SK-N-SH treated with all-trans-retinoic acid at 6 μM for 48 hours (cell line): ENCODE measurements at regions not wholly inside any gene's neighbourhood (a gene's known extent, or its start where the extent isn't known, plus 50 kb on each side); places are given as distances from the start of the nearest gene placed in this dataset.

Experiments used
- ATAC-seq: fragments of 200-7000 bp; cut with Tn5 transposase; 3 replicates; pipeline ENCODE4 v1.9.1; 2020; ENCODE audit warnings: mild to moderate bottlenecking, moderate library complexity
- ARNTL ChIP-seq: fragments of 450-650 bp; formaldehyde crosslinking; IDR thresholded peaks from 2 replicates; pipeline ENCODE4 v1.5.0; 2020; ENCODE audit warnings: low read depth, mild to moderate bottlenecking, moderate library complexity, borderline replicate concordance
- BACH2 ChIP-seq: fragments of 250-450 bp; sonication (Bioruptor Pico); IDR thresholded peaks from 2 replicates; pipeline ENCODE4 v1.9.0; 2021; ENCODE audit warnings: mild to moderate bottlenecking, borderline replicate concordance
- CSDC2 ChIP-seq: fragments of 250-450 bp; sonication (Bioruptor Pico); IDR thresholded peaks from 2 replicates; pipeline ENCODE4 v1.5.0; 2020; ENCODE audit warnings: mild to moderate bottlenecking, moderate library complexity
- ESRRG ChIP-seq: fragments of 250-450 bp; sonication (Bioruptor Pico); IDR thresholded peaks from 2 replicates; pipeline ENCODE4 v1.6.1; 2021; ENCODE audit warnings: mild to moderate bottlenecking
- GLIS3 ChIP-seq: fragments of 250-450 bp; sonication (Bioruptor Pico); IDR thresholded peaks from 2 replicates; pipeline ENCODE4 v1.5.0; 2020; ENCODE audit warnings: mild to moderate bottlenecking, moderate library complexity
- ISL1 ChIP-seq: fragments of 250-450 bp; sonication (Bioruptor Pico); IDR thresholded peaks from 2 replicates; pipeline ENCODE4 v2.1.2; 2022; ENCODE audit warnings: mild to moderate bottlenecking, moderate library complexity
- OSR1 ChIP-seq: fragments of 250-450 bp; sonication (Bioruptor Pico); IDR thresholded peaks from 2 replicates; pipeline ENCODE4 v1.8.0; 2022; ENCODE audit warnings: moderate library complexity, mild to moderate bottlenecking, inconsistent platforms
- PPARA ChIP-seq: fragments of 250-450 bp; sonication (Bioruptor Pico); IDR thresholded peaks from 2 replicates; pipeline ENCODE4 v1.5.0; 2020; ENCODE audit warnings: mild to moderate bottlenecking, borderline replicate concordance
- RARB ChIP-seq: fragments of 250-450 bp; sonication (Bioruptor Pico); IDR thresholded peaks from 2 replicates; pipeline ENCODE4 v1.8.0; 2021; ENCODE audit warnings: mild to moderate bottlenecking, moderate library complexity
- SNAI2 ChIP-seq: fragments of 250-450 bp; sonication (Bioruptor Pico); IDR thresholded peaks from 2 replicates; pipeline ENCODE4 v1.5.0; 2020; ENCODE audit warnings: mild to moderate bottlenecking, moderate library complexity
- TCF4 ChIP-seq: fragments of 250-450 bp; sonication (Bioruptor Pico); IDR thresholded peaks from 2 replicates; pipeline ENCODE4 v1.8.0; 2021; ENCODE audit warnings: mild to moderate bottlenecking, moderate library complexity, borderline replicate concordance
- TOX ChIP-seq: fragments of 250-450 bp; sonication (Bioruptor Pico); IDR thresholded peaks from 2 replicates; pipeline ENCODE4 v1.8.0; 2021; ENCODE audit warnings: mild to moderate bottlenecking, moderate library complexity, borderline replicate concordance
- ZC3H10 ChIP-seq: fragments of 250-450 bp; sonication (Bioruptor Pico); IDR thresholded peaks from 2 replicates; pipeline ENCODE4 v1.5.1; 2021; ENCODE audit warnings: mild to moderate bottlenecking, moderate library complexity
- ZFP3 ChIP-seq: fragments of 250-450 bp; sonication (Bioruptor Pico); IDR thresholded peaks from 2 replicates; pipeline ENCODE4 v1.5.0; 2020; ENCODE audit warnings: mild to moderate bottlenecking, moderate library complexity
- ZFP30 ChIP-seq: fragments of 450-650 bp; formaldehyde crosslinking; IDR thresholded peaks from 2 replicates; pipeline ENCODE4 v1.5.0; 2022; ENCODE audit warnings: mild to moderate bottlenecking, moderate library complexity
- ZNF565 ChIP-seq: fragments of 450-650 bp; formaldehyde crosslinking; conservative IDR thresholded peaks from 2 replicates; pipeline ENCODE4 v1.5.0; 2020; ENCODE audit warnings: low read depth, mild to moderate bottlenecking, moderate library complexity
- ZNF70 ChIP-seq: fragments of 450-650 bp; formaldehyde crosslinking; IDR thresholded peaks from 2 replicates; pipeline ENCODE4 v1.5.0; 2020; ENCODE audit warnings: mild to moderate bottlenecking, moderate library complexity
- ZNF8 ChIP-seq: fragments of 450-650 bp; formaldehyde crosslinking; IDR thresholded peaks from 2 replicates; pipeline ENCODE4 v1.5.0; 2020; ENCODE audit warnings: mild to moderate bottlenecking, moderate library complexity
- TF ChIP-seq, protein P1 (sequence below): fragments of 250-450 bp; sonication (Bioruptor Pico); IDR thresholded peaks from 2 replicates; pipeline ENCODE4 v1.8.0; 2020; ENCODE audit warnings: mild to moderate bottlenecking, moderate library complexity, borderline replicate concordance
- TF ChIP-seq, protein P2 (sequence below): fragments of 250-450 bp; sonication (Bioruptor Pico); IDR thresholded peaks from 2 replicates; pipeline ENCODE4 v1.5.1; 2020; ENCODE audit warnings: low read depth, mild to moderate bottlenecking, moderate library complexity
- TF ChIP-seq, protein P3 (sequence below): fragments of 250-450 bp; sonication (Bioruptor Pico); IDR thresholded peaks from 2 replicates; pipeline ENCODE4 v1.5.0; 2020; ENCODE audit warnings: mild to moderate bottlenecking, moderate library complexity
- TF ChIP-seq, protein P4 (sequence below): fragments of 250-450 bp; sonication (Bioruptor Pico); IDR thresholded peaks from 2 replicates; pipeline ENCODE4 v1.5.1; 2021; ENCODE audit warnings: mild to moderate bottlenecking, moderate library complexity

DNA sequence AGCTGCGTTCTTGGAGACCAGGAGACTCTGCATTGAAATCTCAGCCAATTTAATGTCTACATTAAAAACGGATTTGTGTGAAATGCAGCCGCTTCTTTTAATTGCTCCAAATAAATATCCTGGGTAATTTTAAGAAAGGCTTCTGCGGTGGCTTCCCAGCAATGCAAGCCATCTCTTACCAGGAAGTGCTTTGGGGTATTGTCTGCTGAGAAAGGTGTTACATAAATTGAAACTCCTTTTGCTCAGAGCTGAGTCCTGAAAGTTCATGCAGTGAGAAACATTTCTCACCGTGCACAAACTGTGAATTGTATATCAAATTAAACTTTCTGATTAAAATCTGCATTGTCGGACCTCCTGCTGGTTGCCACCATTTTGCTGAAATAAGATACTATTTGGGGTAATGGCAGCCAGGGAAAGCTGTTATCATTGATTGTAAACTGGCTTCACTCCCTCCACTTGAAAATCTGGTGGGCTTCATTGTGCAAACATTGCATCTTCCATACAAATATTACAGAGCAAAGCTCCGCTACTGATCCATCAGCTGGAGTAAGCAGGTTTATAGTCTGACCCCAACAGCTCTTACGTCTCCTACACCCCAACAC lies 59.5 kb downstream of the ZIC5 start:
- ATAC-seq, result no peak
- no peak for TF ChIP-seq ISL1 (CRISPR knock-in tag)
- TF ChIP-seq CSDC2 (CRISPR knock-in tag), result no peak
- TF ChIP-seq SNAI2 (CRISPR knock-in tag), result no peak
- TF ChIP-seq ARNTL (CRISPR knock-in tag), result no peak
- no peak for TF ChIP-seq BACH2
- TF ChIP-seq, all 23 proteins: peak for 0

DNA sequence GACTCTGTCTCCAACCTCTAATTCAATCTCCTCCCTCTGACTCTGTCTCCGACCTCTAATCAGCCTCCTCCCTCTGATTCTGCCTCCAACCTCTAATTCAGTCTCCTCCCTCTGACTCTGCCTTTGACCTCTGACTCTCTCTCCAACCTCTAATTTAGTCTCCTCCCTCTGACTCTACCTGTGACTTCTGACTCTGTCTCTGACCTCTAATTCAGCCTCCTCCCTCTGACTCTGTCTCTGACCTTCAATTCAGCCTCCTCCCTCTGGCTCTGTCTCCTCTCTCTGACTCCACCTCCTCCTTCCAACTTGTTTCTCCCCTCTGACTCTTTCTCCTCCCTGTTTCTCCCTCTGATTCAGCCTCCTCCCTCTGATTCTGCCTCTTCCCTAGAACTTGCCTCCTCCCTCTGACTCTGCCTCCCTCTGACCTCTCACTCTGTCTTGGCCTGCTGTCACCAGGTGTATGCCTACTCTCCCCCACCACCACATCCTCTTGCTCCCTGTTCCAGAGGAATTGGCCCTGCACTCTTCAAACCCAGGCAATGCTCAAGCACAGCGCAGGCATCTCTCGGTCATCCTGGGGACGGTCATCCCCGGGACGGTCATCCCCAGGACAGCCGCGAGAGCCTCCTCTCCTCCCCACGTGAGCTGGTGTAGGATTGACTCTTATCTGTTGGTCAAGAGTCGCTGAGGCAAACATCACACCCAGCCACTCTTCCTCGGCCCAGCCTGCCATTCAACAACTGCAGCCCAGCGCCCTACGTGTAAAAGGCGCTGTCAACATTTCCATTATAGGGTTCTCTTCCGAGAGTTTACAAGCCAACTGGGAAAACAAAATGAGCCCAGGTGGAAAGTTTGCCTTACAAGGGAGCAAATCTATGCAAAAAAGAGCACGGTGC lies 60.2 kb downstream of the ZIC5 start:
- ATAC-seq, result no peak
- no peak for TF ChIP-seq ZNF565 (CRISPR knock-in tag)
- TF ChIP-seq CSDC2 (CRISPR knock-in tag), result no peak
- no peak for TF ChIP-seq OSR1 (CRISPR knock-in tag)
- TF ChIP-seq RARB, result no peak
- TF ChIP-seq, protein P1, sequence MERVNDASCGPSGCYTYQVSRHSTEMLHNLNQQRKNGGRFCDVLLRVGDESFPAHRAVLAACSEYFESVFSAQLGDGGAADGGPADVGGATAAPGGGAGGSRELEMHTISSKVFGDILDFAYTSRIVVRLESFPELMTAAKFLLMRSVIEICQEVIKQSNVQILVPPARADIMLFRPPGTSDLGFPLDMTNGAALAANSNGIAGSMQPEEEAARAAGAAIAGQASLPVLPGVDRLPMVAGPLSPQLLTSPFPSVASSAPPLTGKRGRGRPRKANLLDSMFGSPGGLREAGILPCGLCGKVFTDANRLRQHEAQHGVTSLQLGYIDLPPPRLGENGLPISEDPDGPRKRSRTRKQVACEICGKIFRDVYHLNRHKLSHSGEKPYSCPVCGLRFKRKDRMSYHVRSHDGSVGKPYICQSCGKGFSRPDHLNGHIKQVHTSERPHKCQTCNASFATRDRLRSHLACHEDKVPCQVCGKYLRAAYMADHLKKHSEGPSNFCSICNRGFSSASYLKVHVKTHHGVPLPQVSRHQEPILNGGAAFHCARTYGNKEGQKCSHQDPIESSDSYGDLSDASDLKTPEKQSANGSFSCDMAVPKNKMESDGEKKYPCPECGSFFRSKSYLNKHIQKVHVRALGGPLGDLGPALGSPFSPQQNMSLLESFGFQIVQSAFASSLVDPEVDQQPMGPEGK (CRISPR knock-in tag), result no peak
- no peak for TF ChIP-seq ZFP30 (CRISPR knock-in tag)
- TF ChIP-seq GLIS3 (CRISPR knock-in tag), result no peak
- TF ChIP-seq, protein P2, sequence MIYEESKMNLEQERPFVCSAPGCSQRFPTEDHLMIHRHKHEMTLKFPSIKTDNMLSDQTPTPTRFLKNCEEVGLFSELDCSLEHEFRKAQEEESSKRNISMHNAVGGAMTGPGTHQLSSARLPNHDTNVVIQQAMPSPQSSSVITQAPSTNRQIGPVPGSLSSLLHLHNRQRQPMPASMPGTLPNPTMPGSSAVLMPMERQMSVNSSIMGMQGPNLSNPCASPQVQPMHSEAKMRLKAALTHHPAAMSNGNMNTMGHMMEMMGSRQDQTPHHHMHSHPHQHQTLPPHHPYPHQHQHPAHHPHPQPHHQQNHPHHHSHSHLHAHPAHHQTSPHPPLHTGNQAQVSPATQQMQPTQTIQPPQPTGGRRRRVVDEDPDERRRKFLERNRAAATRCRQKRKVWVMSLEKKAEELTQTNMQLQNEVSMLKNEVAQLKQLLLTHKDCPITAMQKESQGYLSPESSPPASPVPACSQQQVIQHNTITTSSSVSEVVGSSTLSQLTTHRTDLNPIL (CRISPR knock-in tag), result no peak
- no peak for TF ChIP-seq ZC3H10 (CRISPR knock-in tag)
- TF ChIP-seq ZFP3 (CRISPR knock-in tag), result no peak
- TF ChIP-seq TCF4, result no peak
- no peak for TF ChIP-seq ZNF8
- no peak for TF ChIP-seq ARNTL (CRISPR knock-in tag)

DNA sequence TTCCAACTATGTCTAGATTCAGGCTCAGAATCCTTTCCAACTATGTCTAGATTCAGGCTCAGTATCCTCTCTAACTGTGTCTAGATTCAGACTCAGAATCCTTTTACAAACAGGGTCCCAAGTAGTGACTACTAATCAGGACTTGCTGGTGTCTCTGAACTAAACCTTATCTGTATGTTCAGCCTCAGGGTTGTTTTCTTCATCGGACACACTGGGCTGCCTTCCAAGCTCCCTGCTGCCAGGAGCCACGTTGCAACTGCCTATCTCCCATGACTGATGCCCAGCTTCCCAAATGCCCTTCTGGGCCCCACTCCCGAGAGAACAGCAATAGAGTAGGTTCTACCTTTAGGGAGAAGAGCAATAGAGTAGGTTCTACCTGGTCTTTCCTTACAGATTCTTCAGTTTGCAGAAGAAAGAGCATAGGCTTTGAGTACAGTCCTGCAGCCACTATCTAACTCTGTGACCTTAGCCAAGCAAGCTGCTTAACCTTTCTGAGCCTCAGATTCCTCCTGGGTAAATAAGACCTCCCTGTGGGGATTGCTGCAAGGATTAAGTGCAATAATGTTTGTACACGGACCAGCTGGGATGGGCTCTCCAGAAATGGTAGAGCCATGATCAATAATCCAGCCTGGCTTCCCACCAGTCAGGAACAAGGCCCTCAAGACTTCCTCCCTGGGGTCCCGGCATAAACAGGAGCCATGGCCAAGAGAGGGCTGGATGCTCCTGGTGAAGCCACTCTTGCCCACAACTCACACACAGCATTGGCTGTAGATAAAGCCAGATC lies 61.5 kb downstream of the ZIC5 start:
- no peak; the same call in 2 of the 3 replicates for ATAC-seq
- TF ChIP-seq, protein P3, sequence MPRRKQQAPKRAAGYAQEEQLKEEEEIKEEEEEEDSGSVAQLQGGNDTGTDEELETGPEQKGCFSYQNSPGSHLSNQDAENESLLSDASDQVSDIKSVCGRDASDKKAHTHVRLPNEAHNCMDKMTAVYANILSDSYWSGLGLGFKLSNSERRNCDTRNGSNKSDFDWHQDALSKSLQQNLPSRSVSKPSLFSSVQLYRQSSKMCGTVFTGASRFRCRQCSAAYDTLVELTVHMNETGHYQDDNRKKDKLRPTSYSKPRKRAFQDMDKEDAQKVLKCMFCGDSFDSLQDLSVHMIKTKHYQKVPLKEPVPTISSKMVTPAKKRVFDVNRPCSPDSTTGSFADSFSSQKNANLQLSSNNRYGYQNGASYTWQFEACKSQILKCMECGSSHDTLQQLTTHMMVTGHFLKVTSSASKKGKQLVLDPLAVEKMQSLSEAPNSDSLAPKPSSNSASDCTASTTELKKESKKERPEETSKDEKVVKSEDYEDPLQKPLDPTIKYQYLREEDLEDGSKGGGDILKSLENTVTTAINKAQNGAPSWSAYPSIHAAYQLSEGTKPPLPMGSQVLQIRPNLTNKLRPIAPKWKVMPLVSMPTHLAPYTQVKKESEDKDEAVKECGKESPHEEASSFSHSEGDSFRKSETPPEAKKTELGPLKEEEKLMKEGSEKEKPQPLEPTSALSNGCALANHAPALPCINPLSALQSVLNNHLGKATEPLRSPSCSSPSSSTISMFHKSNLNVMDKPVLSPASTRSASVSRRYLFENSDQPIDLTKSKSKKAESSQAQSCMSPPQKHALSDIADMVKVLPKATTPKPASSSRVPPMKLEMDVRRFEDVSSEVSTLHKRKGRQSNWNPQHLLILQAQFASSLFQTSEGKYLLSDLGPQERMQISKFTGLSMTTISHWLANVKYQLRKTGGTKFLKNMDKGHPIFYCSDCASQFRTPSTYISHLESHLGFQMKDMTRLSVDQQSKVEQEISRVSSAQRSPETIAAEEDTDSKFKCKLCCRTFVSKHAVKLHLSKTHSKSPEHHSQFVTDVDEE, result no peak
- TF ChIP-seq TCF4, result no peak
- no peak for TF ChIP-seq ZNF70 (CRISPR knock-in tag)
- no peak for TF ChIP-seq OSR1 (CRISPR knock-in tag)
- TF ChIP-seq, all 23 proteins: peak for 0

DNA sequence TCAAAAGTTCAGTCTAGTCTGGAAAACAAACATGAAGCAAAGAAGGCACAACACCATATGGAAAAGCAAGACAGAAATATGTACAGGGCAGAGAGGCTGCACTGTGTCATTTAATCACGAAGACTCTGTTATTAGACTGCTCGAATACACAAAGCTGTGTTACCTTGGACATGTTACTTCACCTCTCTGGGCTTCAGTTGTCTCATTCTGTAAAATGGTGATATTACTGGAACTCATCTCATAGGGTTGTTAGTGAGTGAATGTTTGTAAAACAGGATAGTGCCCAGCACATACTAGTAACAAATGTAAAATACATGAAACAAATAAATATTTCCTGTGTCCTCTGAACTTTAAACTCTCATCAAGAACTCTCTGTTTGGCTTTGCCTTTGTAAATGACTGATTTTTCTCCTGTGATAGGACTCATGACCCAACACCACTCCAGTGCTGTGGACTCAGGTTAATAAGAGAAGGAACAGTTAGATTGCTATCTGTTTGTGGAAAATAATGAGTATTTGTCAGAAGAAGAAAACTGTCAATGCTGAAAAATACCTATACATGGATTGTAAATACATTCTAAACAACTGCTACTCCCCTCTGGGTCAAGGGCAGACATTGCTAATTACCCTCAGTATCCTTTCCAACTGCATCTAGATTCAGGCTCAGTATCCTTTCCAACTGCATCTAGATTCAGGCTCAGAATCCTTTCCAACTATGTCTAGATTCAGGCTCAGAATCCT lies 62.3 kb downstream of the ZIC5 start:
- no peak for ATAC-seq
- TF ChIP-seq TOX (CRISPR knock-in tag), result no peak
- no peak for TF ChIP-seq ZNF70 (CRISPR knock-in tag)
- TF ChIP-seq ZFP3 (CRISPR knock-in tag), result no peak
- TF ChIP-seq RARB, result no peak
- TF ChIP-seq GLIS3 (CRISPR knock-in tag), result no peak
- TF ChIP-seq TCF4, result no peak
- TF ChIP-seq ESRRG, result no peak
- no peak for TF ChIP-seq ZNF8
- no peak for TF ChIP-seq ZNF565 (CRISPR knock-in tag)
- no peak for TF ChIP-seq ISL1 (CRISPR knock-in tag)
- TF ChIP-seq, protein P4, sequence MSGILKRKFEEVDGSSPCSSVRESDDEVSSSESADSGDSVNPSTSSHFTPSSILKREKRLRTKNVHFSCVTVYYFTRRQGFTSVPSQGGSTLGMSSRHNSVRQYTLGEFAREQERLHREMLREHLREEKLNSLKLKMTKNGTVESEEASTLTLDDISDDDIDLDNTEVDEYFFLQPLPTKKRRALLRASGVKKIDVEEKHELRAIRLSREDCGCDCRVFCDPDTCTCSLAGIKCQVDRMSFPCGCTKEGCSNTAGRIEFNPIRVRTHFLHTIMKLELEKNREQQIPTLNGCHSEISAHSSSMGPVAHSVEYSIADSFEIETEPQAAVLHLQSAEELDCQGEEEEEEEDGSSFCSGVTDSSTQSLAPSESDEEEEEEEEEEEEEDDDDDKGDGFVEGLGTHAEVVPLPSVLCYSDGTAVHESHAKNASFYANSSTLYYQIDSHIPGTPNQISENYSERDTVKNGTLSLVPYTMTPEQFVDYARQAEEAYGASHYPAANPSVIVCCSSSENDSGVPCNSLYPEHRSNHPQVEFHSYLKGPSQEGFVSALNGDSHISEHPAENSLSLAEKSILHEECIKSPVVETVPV (CRISPR knock-in tag), result no peak
- TF ChIP-seq PPARA (CRISPR knock-in tag), result no peak
- TF ChIP-seq BACH2, result no peak
- no peak for TF ChIP-seq ARNTL (CRISPR knock-in tag)
- TF ChIP-seq, protein P3, result no peak
- no peak for TF ChIP-seq CSDC2 (CRISPR knock-in tag)
